ENCODE measurements at regions not wholly inside any gene's neighbourhood (a gene's known extent, or its start where the extent isn't known, plus 50 kb on each side); places are given as distances from the start of the nearest gene placed in this dataset.
"Not testable (repeated sequence)": the region's sequence is repeated elsewhere in the genome, so short reads cannot be mapped to it uniquely, and the experiment has no call there.

DNA sequence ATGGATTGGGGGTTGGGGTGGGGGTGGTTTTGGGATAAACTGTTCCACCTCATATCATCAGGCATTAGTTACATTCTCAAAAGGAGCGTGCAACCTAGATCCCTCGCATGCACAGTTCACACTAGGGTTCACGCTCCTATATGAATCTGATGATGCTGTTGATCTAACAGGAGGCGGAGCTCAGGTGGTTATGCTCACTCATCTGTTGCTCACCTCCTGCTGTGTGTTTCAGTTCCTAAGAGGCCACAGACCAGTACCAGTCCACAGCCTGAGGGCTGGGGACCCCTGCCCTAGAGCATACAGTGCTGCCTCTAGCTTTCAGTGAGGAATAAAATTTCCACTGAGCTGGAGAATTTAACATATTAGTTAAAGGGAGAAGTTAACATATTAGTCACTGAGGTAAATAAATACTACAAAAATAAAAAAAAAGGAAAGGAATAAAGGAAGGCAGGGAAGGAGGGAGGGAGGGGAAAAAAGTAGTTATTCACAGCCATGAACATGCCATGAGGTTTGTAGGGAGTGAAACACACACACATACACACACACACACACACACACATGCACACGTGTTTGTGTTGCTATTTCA, 612.7 kb upstream of the TBX3 start:
- TF ChIP-seq POLR2A (IDR thresholded peaks at IDR 0.05), result no peak
- TF ChIP-seq, protein P1, sequence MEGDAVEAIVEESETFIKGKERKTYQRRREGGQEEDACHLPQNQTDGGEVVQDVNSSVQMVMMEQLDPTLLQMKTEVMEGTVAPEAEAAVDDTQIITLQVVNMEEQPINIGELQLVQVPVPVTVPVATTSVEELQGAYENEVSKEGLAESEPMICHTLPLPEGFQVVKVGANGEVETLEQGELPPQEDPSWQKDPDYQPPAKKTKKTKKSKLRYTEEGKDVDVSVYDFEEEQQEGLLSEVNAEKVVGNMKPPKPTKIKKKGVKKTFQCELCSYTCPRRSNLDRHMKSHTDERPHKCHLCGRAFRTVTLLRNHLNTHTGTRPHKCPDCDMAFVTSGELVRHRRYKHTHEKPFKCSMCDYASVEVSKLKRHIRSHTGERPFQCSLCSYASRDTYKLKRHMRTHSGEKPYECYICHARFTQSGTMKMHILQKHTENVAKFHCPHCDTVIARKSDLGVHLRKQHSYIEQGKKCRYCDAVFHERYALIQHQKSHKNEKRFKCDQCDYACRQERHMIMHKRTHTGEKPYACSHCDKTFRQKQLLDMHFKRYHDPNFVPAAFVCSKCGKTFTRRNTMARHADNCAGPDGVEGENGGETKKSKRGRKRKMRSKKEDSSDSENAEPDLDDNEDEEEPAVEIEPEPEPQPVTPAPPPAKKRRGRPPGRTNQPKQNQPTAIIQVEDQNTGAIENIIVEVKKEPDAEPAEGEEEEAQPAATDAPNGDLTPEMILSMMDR (IDR thresholded peaks at IDR 0.05 in 4 of 5, conservative IDR thresholded peaks at IDR 0.05 in 1 of 5), result no peak
- Histone ChIP-seq H3K27ac (no peak overlapping the region), H3K9me3 (no peaks in the 10 kb centered on the region), H3K4me1 (no peaks in the 10 kb centered on the region), H3K27me3 (no peaks in the 10 kb centered on the region), H3K36me3 (no peaks in the 10 kb centered on the region), H3K4me3 (no peak overlapping the region)
- DNase-seq, result no peak
- no peak for ATAC-seq
- intact Hi-C loops (cut with DNase I; ENCODE audit: low total_unique reads), result no loop called here
- in situ Hi-C loops (cut with MboI; ENCODE audit: low sequenced_read_pairs in 4 of 4), result no loop called here

DNA sequence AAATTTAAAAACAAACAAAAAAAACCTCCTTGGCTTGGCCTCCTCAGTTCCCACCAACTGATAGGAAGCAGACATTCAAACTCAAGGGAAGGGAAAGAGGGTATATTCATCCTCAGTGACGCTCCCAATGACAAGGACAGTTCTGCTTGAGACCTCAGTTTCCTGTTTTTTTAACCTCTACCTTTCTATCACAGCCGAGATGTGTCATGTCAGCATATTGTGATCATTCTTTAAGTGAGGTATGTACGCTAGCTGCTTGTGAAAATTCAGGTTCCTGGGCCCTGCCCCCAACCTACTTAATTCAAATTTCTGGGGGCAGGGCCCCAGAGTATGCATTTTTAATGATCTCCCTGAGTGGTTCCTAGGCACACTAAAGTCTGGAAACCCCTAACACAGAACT, 611.9 kb upstream of the TBX3 start:
- H3K9me3 ChIP-seq, result no peaks in the 10 kb centered on the region
- no peak for TF ChIP-seq POLR2A (IDR thresholded peaks at IDR 0.05)
- TF ChIP-seq, protein P1 (IDR thresholded peaks at IDR 0.05 in 4 of 5, conservative IDR thresholded peaks at IDR 0.05 in 1 of 5), result no peak
- H3K27me3 ChIP-seq, result no peaks in the 10 kb centered on the region
- intact Hi-C loops (cut with DNase I; ENCODE audit: low total_unique reads), result no loop called here
- DNase-seq (no peak), ATAC-seq (no peak)
- in situ Hi-C loops (cut with MboI; ENCODE audit: low sequenced_read_pairs in 4 of 4), result no loop called here
- no peak overlapping the region for H3K4me3 ChIP-seq
- H3K27ac ChIP-seq, result no peak overlapping the region
- no peaks in the 10 kb centered on the region for H3K36me3 ChIP-seq
- no peaks in the 10 kb centered on the region for H3K4me1 ChIP-seq

DNA sequence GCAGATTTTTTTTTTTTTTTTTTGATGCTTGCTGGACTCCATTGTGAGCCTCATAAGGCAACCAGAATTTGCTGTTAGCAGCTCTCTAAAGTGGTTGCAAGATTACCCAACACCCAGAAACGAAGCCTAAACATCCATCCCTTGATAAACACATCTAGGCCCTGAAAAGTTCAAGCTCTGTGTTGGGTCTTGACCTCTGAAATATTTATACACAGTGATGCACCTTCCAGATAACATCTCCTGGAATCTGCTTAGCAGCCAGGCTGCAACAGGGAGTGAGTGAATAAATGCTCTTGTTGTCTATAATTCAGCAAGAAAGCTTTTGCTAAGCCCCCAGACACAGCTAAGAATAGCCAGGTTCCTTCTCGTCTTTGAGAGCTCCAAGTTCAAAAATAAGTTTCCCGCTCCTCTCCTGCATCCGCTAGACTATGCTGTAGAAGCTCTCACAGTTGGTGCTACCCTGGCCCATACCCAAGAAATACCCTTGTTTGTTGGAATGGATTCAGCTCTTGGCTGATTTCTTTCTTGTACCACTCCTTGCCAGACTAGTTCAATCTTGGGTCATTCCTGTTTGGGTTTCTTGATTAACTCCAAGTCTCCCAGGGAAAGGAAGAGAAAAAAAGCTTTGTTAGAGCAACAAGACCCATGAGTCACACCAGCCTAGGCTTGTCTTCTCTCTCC, 610.6 kb upstream of the TBX3 start:
- no peaks in the 10 kb centered on the region for H3K4me1 ChIP-seq
- TF ChIP-seq POLR2A (IDR thresholded peaks at IDR 0.05), result no peak
- TF ChIP-seq, protein P1 (IDR thresholded peaks at IDR 0.05 in 4 of 5, conservative IDR thresholded peaks at IDR 0.05 in 1 of 5), result no peak
- no peak for ATAC-seq
- no peak overlapping the region for H3K27ac ChIP-seq
- in situ Hi-C loops (cut with MboI; ENCODE audit: low sequenced_read_pairs in 4 of 4), result no loop called here
- intact Hi-C loops (cut with DNase I; ENCODE audit: low total_unique reads), result no loop called here
- DNase-seq, result no peak
- no peaks in the 10 kb centered on the region for H3K27me3 ChIP-seq
- no peak overlapping the region for H3K4me3 ChIP-seq
- H3K36me3 ChIP-seq, result no peaks in the 10 kb centered on the region
- H3K9me3 ChIP-seq, result no peaks in the 10 kb centered on the region

DNA sequence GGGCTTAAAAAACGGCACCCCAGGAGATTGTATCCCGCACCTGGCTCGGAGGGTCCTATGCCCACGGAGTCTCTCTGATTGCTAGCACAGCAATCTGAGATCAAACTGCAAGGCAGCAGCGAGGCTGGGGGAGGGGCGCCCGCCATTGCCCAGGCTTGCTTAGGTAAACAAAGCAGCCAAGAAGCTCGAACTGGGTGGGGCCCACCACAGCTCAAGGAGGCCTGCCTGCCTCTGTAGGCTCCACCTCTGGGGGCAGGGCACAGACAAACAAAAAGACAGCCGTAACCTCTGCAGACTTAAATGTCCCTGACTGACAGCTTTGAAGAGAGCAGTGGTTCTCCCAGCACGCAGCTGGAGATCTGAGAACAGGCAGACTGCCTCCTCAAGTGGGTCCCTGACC, 601.5 kb upstream of the TBX3 start:
- in situ Hi-C loops (cut with MboI; ENCODE audit: low sequenced_read_pairs in 4 of 4); H3K27ac ChIP-seq; H3K4me3 ChIP-seq; H3K27me3 ChIP-seq; intact Hi-C loops (cut with DNase I; ENCODE audit: low total_unique reads); H3K9me3 ChIP-seq; H3K4me1 ChIP-seq; ATAC-seq; DNase-seq; H3K36me3 ChIP-seq: not testable (repeated sequence)

DNA sequence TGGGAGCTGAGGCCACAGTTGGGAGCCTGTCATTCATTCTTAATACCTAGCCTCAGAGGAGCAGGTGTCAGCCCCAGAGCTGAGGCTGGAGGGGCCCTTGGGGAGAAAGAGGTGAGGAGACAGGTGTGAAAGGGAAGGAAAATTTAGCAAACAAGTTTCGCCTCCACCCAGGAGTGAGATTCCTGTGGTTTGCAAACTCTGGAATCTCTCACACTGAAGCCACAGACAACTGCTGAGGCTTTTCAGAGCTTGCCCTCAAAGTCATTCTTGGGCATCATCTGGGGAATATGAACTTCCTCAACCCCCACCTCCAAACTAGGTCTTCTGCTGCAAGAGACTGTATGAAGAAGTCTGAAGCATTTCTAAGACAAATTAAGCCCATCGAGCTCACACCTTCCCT, 589.5 kb upstream of the TBX3 start:
- Histone ChIP-seq H3K4me3 (no peak overlapping the region), H3K27ac (no peak overlapping the region), H3K36me3 (no peaks in the 10 kb centered on the region), H3K9me3 (no peaks in the 10 kb centered on the region), H3K27me3 (no peaks in the 10 kb centered on the region), H3K4me1 (peaks cover 6 to 9% of the 10 kb centered on the region in 2 donors)
- DNase-seq (no peak), ATAC-seq (no peak)
- in situ Hi-C loops (cut with MboI; ENCODE audit: low sequenced_read_pairs in 4 of 4), result no loop called here
- intact Hi-C loops (cut with DNase I; ENCODE audit: low total_unique reads), result no loop called here
- TF ChIP-seq, protein P1 (IDR thresholded peaks at IDR 0.05 in 4 of 5, conservative IDR thresholded peaks at IDR 0.05 in 1 of 5), result no peak
- no peak for TF ChIP-seq POLR2A (IDR thresholded peaks at IDR 0.05)

Measured in gastrocnemius medialis (tissue), 4 donors.